ENCODE measurements at regions not wholly inside any gene's neighbourhood (a gene's known extent, or its start where the extent isn't known, plus 50 kb on each side); places are given as distances from the start of the nearest gene placed in this dataset.

GRCh38 chr4:58119298-58119697 is 1009.1 kb upstream of the IGFBP7 start:
- TF ChIP-seq POLR2A (IDR thresholded peaks at IDR 0.05; ENCODE audit: low read depth, low read length) (no peak), GABPA (IDR thresholded peaks at IDR 0.05; ENCODE audit: low read depth) (no peak), ASH2L (IDR thresholded peaks at IDR 0.05; ENCODE audit: borderline replicate concordance, low read depth) (no peak)

All from GM12878 (cell line).